ENCODE measurements at regions not wholly inside any gene's neighbourhood (a gene's known extent, or its start where the extent isn't known, plus 50 kb on each side); places are given as distances from the start of the nearest gene placed in this dataset.

DNA sequence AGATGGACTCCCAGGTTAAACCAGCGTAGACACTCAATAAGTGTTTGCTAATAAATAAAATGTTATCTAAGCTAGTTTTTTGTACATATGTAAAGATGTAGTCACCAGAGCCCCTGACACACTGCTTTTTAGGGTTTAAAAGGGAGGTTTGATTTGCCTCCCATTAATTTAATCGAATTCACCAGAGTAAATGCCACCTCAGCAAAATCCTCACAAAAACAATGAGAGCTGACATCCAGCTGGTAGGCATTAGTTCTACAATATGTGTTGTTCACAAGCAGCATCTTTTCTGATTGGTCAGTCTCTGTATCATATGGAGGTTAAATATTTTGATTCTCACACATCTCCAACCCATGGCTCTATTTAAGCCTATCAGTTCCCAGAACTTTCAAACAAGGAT is 382.6 kb downstream of the CENPC start:
- Histone ChIP-seq H3K27ac (no peak overlapping the region), H3K36me3 (no peaks in the 10 kb centered on the region), H3K27me3 (no peaks in the 10 kb centered on the region), H3K9me3 (no peaks in the 10 kb centered on the region), H3K4me3 (no peak overlapping the region), H3K4me1 (no peaks in the 10 kb centered on the region)
- 81 to 87% (median 86%) methylated on average over 2 of the region's 2 CpGs for WGBS, 5 donors
- intact Hi-C loops (cut with DNase I; ENCODE audit: low total_unique reads) = no loop called here
- no peak for DNase-seq
- TF ChIP-seq EP300 (IDR thresholded peaks at IDR 0.05) (no peak), POLR2AphosphoS5 (IDR thresholded peaks at IDR 0.05) (no peak), POLR2A (IDR thresholded peaks at IDR 0.05) (no peak)
- TF ChIP-seq, protein P1, sequence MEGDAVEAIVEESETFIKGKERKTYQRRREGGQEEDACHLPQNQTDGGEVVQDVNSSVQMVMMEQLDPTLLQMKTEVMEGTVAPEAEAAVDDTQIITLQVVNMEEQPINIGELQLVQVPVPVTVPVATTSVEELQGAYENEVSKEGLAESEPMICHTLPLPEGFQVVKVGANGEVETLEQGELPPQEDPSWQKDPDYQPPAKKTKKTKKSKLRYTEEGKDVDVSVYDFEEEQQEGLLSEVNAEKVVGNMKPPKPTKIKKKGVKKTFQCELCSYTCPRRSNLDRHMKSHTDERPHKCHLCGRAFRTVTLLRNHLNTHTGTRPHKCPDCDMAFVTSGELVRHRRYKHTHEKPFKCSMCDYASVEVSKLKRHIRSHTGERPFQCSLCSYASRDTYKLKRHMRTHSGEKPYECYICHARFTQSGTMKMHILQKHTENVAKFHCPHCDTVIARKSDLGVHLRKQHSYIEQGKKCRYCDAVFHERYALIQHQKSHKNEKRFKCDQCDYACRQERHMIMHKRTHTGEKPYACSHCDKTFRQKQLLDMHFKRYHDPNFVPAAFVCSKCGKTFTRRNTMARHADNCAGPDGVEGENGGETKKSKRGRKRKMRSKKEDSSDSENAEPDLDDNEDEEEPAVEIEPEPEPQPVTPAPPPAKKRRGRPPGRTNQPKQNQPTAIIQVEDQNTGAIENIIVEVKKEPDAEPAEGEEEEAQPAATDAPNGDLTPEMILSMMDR (IDR thresholded peaks at IDR 0.05) = no peak

DNA sequence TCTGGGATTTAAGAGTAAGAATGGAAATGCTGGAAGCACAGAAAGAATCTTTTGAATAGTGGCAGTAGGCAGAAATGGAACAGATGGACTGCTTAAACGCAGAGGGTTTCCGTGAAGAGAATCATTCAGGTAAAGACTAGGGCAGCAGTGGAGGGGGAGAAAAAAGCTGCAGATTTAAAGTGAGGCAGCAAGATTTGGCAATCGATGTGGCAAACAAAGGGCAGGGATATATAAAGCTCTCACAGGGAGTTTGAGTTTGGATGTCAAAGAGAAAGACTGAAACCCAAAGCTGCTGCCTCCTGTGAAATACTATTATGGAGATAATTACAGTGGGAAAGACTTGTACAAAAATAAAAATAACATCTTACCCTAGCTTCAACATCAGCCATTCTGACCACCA is 384.0 kb downstream of the CENPC start:
- DNase-seq = no peak
- no peaks in the 10 kb centered on the region for H3K36me3 ChIP-seq
- TF ChIP-seq POLR2A (IDR thresholded peaks at IDR 0.05) = no peak
- TF ChIP-seq, protein P1 (IDR thresholded peaks at IDR 0.05) = no peak
- no peak for TF ChIP-seq POLR2AphosphoS5 (IDR thresholded peaks at IDR 0.05)
- no peak for TF ChIP-seq EP300 (IDR thresholded peaks at IDR 0.05)
- WGBS, 5 donors = 67 to 75% (median 70%) methylated on average over 3 of the region's 3 CpGs
- H3K9me3 ChIP-seq = no peaks in the 10 kb centered on the region
- H3K27me3 ChIP-seq = no peaks in the 10 kb centered on the region
- no peak overlapping the region for H3K4me3 ChIP-seq
- no peaks in the 10 kb centered on the region for H3K4me1 ChIP-seq
- intact Hi-C loops (cut with DNase I; ENCODE audit: low total_unique reads) = no loop called here
- H3K27ac ChIP-seq = no peak overlapping the region

DNA sequence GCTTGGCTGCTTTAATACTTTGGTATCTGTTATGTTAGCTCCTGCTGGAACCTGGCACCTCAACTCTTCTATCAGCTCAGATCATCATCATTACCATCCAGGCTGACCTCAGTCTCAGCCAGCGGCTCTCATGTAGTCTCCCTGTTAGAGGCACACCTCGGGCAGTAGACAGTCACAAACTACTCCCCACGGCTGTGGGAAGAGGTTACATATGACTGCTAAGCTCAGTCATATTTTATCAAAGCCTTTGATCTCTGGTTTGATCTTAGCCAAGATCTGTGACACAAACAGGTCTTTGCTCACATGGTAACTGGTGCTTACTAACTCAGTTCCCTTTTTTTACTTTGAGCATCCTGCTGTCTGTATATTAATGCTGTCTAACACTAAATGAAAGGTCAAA is 384.9 kb downstream of the CENPC start:
- intact Hi-C loops (cut with DNase I; ENCODE audit: low total_unique reads) = no loop called here
- WGBS, 5 donors = 30 to 39% (median 35%) methylated on average over 3 of the region's 3 CpGs; no CpG with 5 or more reads in 1 of the 5 donors
- Histone ChIP-seq H3K9me3 (no peaks in the 10 kb centered on the region), H3K4me1 (no peaks in the 10 kb centered on the region), H3K36me3 (no peaks in the 10 kb centered on the region), H3K27me3 (no peaks in the 10 kb centered on the region), H3K4me3 (no peak overlapping the region), H3K27ac (no peak overlapping the region)
- DNase-seq = no peak
- TF ChIP-seq, protein P1 (IDR thresholded peaks at IDR 0.05) = no peak
- TF ChIP-seq EP300 (IDR thresholded peaks at IDR 0.05) (no peak), POLR2AphosphoS5 (IDR thresholded peaks at IDR 0.05) (no peak), POLR2A (IDR thresholded peaks at IDR 0.05) (no peak)

DNA sequence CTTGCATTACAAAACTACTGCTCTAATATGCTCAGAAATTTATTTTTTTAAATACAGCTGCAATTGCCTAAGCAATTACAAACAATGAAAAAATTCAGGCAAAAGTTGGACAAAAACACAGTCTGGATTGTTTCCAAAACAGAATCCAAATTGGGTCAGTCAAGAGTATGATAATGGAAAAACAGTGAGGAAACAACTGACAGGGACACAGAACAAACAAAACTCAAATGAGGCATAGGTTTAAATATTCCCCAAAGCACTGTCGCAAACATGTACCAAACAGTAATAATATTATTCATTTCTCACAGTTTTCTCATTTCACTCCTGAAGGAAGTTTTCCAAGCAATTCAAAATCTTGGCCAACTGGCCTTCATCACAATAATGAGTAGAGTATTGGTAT is 386.6 kb downstream of the CENPC start:
- H3K9me3 ChIP-seq = no peaks in the 10 kb centered on the region
- intact Hi-C loops (cut with DNase I; ENCODE audit: low total_unique reads) = no loop called here
- no peak overlapping the region for H3K27ac ChIP-seq
- no peak overlapping the region for H3K4me3 ChIP-seq
- DNase-seq = no peak
- H3K27me3 ChIP-seq = no peaks in the 10 kb centered on the region
- H3K36me3 ChIP-seq = no peaks in the 10 kb centered on the region
- WGBS, 5 donors = 82 to 92% (median 85%) methylated on average over 1 of the region's 1 CpG
- H3K4me1 ChIP-seq = no peaks in the 10 kb centered on the region
- TF ChIP-seq POLR2A (IDR thresholded peaks at IDR 0.05) (no peak), EP300 (IDR thresholded peaks at IDR 0.05) (no peak), POLR2AphosphoS5 (IDR thresholded peaks at IDR 0.05) (no peak)
- TF ChIP-seq, protein P1 (IDR thresholded peaks at IDR 0.05) = no peak
